GM21786 (cell line): ENCODE measurements at regions not wholly inside any gene's neighbourhood (a gene's known extent, or its start where the extent isn't known, plus 50 kb on each side); places are given as distances from the start of the nearest gene placed in this dataset.
"Not testable (repeated sequence)": the region's sequence is repeated elsewhere in the genome, so short reads cannot be mapped to it uniquely, and the experiment has no call there.

Experiments used
- ATAC-seq: cut with Tn5 transposase; IDR thresholded peaks from one replicate; pipeline ENCODE4 v1.9.1; 2021; ENCODE audit not compliant: unreplicated experiment

- ATAC-seq = no peak
Observed at GRCh38 chr14:40058901-40059897, 627.0 kb upstream of the FBXO33 start.

GRCh38 chr14:40053416-40053815 is 621.2 kb upstream of the FBXO33 start:
- no peak for ATAC-seq

DNA sequence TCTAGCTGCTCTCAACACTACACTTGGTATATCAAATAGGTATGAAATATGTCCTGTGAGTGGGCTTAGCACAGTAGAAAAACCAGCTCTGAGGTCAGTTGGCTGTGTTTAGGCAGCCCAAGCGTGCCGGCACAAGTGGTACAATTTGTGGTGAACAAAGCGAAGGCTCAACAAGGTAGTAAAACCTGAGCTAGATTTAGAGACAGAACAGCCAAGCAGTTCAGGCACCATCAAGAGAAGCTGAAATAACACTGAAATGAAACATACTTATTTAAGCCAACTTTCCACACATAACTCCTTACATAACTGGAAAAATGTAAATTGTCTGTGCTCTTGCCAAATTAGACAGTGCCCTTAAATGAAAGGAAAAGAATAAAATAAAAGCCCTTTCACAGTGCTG is 596.8 kb upstream of the FBXO33 start:
- ATAC-seq = no peak

DNA sequence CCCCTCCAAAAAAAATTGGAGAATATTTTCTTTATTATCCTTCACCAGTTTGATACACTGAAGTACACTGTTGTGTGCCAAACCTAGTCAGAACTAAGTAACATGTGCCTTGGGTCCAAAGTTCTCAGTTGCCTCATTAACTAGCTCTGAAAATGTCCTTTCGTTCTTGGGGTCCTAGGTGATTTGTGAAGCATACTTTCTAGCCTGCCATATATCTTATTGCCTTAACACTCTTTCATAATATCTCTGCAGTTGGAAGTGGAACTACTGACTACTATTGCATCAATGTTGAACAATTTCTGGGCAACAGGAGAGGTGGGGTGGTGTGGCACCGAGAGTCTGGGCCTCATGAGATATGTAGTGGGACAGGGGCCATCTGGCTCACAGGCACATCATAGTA is 592.9 kb upstream of the FBXO33 start:
- ATAC-seq = no peak

GRCh38 chr14:40010961-40011360 is 578.7 kb upstream of the FBXO33 start:
- no peak for ATAC-seq

- no peak for ATAC-seq
Observed at GRCh38 chr14:40009771-40010170, 577.5 kb upstream of the FBXO33 start.

DNA sequence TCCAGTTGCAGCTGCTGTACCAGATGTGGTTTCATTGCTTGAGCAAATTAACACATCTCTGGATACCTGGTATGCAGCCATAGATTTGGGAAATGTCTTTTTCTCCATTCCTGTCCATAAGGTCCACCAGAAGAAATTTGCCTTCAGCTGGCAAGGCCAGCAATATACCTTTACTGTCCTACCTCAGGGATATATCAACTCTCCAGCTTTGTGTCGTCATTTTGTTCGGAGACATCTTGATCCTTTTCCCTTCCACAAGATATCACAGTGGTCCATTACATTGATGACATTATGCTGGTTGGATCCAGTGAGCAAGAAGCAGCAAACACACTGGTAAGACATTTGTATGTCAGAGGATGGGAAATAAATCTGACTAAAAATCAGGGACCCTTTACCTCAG is 576.1 kb upstream of the FBXO33 start:
- not testable (repeated sequence) for ATAC-seq

GRCh38 chr14:40004871-40005500 is 572.8 kb upstream of the FBXO33 start:
- no peak for ATAC-seq

DNA sequence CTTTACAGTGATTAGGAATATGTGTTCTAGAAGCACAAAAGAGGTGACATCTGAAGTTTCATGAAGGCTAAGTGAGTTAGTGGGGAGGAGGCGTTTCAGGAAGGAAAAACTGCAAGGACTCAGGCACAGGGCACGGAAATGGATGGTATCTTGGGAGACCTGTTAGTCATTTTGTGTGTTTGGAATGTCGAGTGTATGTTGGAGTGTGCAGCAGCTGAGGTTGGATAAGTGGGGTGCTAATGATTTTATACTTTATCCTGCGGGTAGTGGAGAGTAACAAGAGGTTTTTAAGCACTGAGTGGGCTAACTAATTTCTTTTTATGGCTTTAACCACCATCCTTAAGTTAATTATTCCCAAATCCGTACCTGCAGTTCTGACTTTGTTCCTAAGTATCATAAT is 571.5 kb upstream of the FBXO33 start:
- no peak for ATAC-seq

- no peak for ATAC-seq
Observed at GRCh38 chr14:39998854-39999253, 566.6 kb upstream of the FBXO33 start.

DNA sequence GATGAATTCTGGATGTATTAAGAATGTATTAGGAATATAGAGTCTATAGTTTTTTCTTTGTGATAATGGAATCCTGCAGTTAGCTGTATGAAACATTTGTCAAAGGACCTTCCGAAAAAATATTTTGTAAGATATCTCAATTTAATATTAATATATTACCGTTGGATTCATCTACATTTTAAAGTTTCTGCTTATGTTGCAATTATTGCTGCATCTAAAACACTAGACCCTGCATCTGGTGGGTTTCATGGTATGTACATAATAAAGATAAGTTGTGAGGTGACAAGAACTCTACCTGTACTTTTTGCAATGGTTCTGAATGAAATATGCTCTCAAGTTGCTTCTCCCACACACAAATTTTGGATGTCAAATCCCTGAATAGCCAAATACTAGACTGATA is 565.9 kb upstream of the FBXO33 start:
- ATAC-seq = no peak

GRCh38 chr14:39991041-39991440 is 558.8 kb upstream of the FBXO33 start:
- no peak for ATAC-seq

- no peak for ATAC-seq
Observed at GRCh38 chr14:39988939-39989338, 556.7 kb upstream of the FBXO33 start.

DNA sequence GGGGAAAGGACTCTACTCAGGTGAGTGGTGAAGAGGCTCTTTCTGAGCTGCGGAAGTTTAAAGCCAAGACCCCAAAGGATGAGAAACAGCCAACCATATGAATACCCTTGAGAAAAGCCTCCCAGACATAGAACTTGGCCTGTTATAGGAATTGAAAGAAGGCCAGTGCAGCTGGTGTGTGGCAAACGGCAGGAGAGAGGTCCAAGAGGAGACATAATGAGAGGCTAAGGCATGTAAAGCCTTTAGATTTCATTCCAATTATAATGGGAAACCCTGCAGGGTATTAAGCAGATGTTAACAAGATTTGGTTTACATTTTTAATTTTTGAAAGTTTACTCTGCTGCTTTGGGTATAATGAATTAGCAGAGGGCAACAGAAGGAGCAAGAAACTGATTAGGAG is 552.1 kb upstream of the FBXO33 start:
- ATAC-seq = no peak

DNA sequence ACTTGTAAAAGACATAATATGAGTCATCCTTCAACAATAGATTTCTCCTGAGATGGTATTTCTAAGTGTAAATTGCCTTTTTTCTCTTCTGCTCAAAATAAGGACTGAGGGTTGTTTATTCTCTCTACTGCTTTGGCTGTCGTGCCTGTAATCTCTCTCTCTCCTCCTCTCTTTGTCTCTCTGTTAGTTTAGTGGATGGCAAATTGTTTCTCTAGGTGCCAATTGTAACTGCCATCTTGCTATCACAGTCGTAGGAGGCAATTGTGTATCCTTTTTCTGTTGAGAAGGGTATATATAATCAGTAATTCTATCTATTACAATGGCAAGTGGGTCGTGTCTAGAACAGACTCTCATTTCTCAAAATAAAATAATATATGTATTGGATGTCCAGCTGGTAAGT is 545.0 kb upstream of the FBXO33 start:
- ATAC-seq = no peak

- peak; percentile 98 for ATAC-seq
Observed at GRCh38 chr14:39974036-39974435, 541.8 kb upstream of the FBXO33 start.

DNA sequence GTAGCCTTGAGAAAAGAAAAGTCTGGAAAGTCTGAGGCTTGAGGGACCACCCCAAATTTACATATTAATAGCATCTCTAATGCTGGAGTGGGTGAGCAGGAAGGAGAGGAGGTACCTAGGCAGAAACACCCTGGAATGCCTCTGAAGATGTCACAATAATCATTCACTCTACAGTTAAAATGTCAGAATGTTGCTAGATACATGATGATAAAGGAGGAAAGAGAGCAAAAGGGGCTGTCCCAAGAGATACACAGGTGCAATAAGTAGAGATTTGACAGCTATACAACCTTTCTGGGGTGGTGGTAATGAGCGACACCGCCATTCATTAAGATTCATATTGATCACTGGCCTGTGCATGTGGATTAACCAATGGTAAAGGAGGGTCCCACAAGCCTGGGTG is 540.5 kb upstream of the FBXO33 start:
- ATAC-seq = no peak

- ATAC-seq = peak; percentile 49
Observed at GRCh38 chr14:39967885-39968284, 535.7 kb upstream of the FBXO33 start.

DNA sequence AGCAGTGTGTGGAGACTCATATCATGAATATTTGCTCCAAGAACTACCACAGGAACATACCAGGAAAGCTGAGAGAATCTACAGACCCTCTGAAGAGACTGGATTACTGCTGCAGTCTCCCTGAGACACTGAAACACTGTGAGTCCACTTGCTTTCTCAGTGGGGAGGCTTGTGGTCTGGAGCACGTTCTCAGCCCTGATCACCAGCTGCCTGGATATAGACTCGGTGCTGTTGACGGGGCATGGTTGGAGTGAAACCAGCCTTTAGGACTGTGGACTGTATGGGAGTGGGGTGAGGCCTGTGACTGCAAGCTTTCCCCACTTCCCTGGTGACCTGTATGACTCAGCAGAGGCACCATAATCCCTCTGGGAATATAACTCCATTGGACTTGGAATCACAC is 525.8 kb upstream of the FBXO33 start:
- ATAC-seq = peak; percentile 45

- ATAC-seq = peak; percentile 73
Observed at GRCh38 chr14:39957290-39957689, 525.1 kb upstream of the FBXO33 start.

- no peak for ATAC-seq
Observed at GRCh38 chr14:39956372-39956771, 524.1 kb upstream of the FBXO33 start.

- no peak for ATAC-seq
Observed at GRCh38 chr14:39948235-39948634, 516.0 kb upstream of the FBXO33 start.
